AG04449 (cell line): ENCODE measurements at regions not wholly inside any gene's neighbourhood (a gene's known extent, or its start where the extent isn't known, plus 50 kb on each side); places are given as distances from the start of the nearest gene placed in this dataset.
"Not testable (repeated sequence)": the region's sequence is repeated elsewhere in the genome, so short reads cannot be mapped to it uniquely, and the experiment has no call there.

Experiments
- CTCF ChIA-PET: fragments of 350-600 bp; formaldehyde crosslinking; extraction: SDS; loops from one replicate; lab custom pipeline; 2021; ENCODE audit warnings: antibody characterized with exemption; lab: Yijun Ruan, JAX
- POLR2A ChIA-PET: fragments of 400-600, 350-600 bp; formaldehyde crosslinking; extraction: SDS; loops from one replicate; lab custom pipeline; 2020; ENCODE audit warnings: antibody characterized with exemption, inconsistent platforms; lab: Yijun Ruan, JAX
- DNase-seq: peaks from one replicate; pipeline ENCODE4 v3.0.0-alpha.2; 2010; ENCODE audit warnings: low read depth, low spot score
- H3K4me3 ChIP-seq: 2 replicates; pipeline ENCODE4 v1.5.1; 2011; ENCODE audit warnings: low read depth, mild to moderate bottlenecking, control low read depth, low read length
- TF ChIP-seq, protein P1 (sequence below): IDR thresholded peaks from one replicate; pipeline ENCODE4 v1.5.1; 2011; ENCODE audit warnings: mild to moderate bottlenecking, moderate library complexity, low read length, control low read depth, inconsistent platforms; ENCODE audit not compliant: insufficient read depth; ENCODE audit errors: missing control alignments

DNA sequence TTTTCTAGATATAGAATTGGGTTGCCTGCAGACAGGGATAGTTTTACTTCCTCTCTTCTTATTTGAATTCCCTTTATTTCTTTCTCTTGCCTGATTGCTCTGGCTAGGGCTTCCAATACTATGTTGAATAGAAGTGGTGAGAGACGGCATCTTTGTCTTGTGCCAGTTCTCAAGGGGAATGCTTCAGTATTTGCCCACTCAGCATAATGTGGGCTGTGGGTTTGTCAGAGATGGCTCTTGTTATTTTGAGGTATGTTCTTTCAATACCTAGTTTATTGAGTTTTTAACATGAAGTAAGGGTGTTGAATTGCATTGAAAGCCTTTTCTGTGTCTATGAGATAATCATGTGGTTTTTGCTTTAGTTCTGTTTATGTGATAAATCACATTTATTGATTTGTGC is 273.9 kb upstream of the CHORDC1 start:
- no peak overlapping the region for H3K4me3 ChIP-seq
- DNase-seq: no peak
- ChIA-PET CTCF (no interaction called here), POLR2A (no interaction called here)
- TF ChIP-seq, protein P1, sequence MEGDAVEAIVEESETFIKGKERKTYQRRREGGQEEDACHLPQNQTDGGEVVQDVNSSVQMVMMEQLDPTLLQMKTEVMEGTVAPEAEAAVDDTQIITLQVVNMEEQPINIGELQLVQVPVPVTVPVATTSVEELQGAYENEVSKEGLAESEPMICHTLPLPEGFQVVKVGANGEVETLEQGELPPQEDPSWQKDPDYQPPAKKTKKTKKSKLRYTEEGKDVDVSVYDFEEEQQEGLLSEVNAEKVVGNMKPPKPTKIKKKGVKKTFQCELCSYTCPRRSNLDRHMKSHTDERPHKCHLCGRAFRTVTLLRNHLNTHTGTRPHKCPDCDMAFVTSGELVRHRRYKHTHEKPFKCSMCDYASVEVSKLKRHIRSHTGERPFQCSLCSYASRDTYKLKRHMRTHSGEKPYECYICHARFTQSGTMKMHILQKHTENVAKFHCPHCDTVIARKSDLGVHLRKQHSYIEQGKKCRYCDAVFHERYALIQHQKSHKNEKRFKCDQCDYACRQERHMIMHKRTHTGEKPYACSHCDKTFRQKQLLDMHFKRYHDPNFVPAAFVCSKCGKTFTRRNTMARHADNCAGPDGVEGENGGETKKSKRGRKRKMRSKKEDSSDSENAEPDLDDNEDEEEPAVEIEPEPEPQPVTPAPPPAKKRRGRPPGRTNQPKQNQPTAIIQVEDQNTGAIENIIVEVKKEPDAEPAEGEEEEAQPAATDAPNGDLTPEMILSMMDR: no peak

DNA sequence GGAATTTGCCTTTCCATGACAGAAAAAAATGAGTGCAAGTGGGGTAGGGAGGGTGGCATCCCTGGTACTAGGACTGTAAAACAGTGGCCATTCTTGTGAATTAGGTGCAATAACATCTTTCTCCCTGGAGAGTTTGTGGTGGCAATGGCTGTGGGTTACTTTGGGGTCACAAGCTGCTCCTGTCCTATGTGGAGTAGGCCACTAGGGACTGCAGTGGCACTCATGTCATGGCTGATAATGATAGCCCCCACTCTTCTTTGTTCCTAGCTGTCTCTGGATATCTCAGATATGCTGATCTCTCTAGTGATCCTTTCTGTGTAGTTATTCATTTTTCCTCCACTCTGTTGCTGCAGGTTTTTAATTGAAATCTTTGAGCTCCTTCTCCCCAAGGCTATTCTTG is 270.5 kb upstream of the CHORDC1 start:
- CTCF ChIA-PET: no interaction called here

DNA sequence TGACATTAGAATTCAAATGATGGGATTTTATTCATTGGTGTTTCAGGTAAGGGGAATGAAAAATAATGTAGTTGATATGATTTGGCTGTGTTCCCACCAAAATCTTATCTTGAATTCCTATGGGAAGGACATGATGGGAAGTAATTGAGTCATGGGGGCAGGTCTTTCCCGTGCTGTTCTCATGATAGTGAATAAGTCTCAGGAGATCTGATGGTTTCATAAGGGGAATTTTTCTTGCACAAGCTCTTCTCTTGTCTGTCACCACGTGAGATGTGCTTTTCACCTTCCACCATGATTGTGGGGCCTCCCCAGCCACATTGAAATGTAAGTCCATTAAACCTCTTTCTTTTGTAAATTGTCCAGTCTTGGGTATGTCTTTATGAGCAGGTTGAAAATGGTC is 268.6 kb upstream of the CHORDC1 start:
- ChIA-PET CTCF (no interaction called here), POLR2A (no interaction called here)

More for the DNA sequence above, 270.5 kb upstream of the CHORDC1 start:
- H3K4me3 ChIP-seq: no peak overlapping the region
- no peak for DNase-seq
- TF ChIP-seq, protein P1: no peak
- POLR2A ChIA-PET: no interaction called here

DNA sequence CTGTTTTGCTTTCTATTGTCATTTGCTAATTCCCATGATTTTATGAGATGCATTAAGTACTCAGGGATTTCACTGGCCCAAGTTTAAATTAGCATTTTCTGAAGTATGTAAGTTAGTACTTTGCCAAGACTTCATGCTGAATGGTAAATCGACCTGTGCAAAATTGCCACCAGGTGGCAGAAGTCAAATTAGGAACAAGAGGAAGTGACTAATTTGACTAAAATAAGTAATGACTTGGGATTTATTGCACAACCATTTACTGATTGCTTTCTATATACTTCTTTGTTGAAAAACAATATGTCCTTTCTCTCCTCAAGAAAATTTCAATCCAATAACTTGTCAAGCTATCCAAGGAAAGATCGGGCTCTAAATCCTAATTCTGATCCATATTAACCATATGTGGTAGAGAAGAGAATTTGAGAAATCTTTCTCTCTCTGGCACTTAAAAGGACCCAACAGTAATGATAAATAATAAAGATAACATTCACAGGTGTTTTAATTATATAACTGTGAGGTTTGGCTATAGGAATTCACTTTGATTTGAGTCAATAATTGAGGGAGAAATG is 253.7 kb upstream of the CHORDC1 start:
- TF ChIP-seq, protein P1: no peak
- POLR2A ChIA-PET: no interaction called here
- CTCF ChIA-PET: no interaction called here
- no peak overlapping the region for H3K4me3 ChIP-seq
- DNase-seq: no peak

More for the DNA sequence above, 268.6 kb upstream of the CHORDC1 start:
- DNase-seq: no peak
- TF ChIP-seq, protein P1: no peak
- H3K4me3 ChIP-seq: no peak overlapping the region

DNA sequence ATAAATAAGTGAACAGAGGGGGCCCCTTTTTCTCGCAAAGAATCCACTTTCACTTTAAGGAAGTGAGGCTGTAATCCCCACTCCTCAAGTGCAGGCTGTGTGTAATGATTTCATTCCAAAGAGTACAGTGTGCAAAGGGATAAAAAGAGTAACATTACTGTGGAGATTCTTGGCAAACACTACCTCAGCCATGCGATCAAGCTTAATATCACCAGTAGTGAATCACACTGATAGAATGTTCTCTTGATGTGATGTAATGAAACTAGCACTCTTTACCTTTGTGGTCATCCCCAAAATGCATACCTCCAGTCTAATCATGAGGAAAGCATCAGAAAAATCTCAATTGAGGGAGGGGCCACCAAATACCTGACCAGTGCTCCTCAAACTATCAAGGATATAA is 246.1 kb upstream of the CHORDC1 start:
- DNase-seq: no peak
- ChIA-PET CTCF (no interaction called here), POLR2A (no interaction called here)
- H3K4me3 ChIP-seq: no peak overlapping the region
- TF ChIP-seq, protein P1: no peak

DNA sequence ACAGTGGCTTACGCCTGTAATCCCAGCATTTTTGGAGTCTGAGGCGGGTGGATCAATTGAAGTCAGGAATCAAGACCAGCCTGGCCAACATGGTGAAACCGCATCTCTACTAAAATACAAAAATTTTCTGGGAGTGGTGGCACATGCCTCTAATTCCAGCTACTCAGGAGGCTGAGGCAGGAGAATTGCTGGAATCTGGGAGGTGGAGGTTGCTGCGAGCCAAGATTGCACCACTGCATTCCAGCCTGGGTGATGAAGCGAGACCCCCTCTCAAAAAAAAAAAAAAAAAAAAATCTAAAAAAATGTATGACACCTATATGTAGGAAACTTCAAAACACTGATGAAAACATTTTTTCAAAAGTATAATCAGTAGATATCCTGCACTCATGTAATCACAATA is 242.7 kb upstream of the CHORDC1 start:
- ChIA-PET POLR2A (no interaction called here), CTCF (no interaction called here)
- no peak overlapping the region for H3K4me3 ChIP-seq
- DNase-seq: no peak
- TF ChIP-seq, protein P1: no peak

DNA sequence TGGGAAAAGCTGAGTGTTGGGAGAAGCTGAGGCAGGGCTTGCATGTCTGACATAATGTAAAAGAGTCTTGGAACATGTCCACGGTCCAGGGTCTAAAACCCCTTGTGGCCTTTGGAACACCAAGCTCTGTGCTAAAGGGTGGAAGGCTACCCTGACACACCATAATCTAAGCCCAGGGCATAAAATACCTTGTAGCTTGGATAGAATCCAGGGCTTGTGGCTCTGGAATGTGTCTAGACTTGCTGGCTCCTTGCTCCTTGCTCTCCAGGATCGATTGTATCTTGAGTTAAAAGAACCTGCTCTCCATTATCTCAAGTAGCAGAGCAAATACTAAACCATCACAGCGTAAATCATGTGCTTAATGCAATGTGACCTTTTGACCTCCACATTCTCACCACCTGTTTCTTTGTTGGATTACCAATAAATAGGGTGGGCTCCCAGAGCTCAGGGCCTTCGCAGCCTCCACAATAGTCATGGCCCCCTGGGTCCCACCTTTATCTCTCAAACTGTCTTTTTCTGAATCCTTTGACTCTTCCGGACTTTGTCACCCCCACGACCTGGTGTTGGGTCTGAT is 232.6 kb upstream of the CHORDC1 start:
- DNase-seq, H3K4me3 ChIP-seq, CTCF ChIA-PET, POLR2A ChIA-PET: not testable (repeated sequence)
